Testis (tissue), 2 donors: ENCODE measurements at regions not wholly inside any gene's neighbourhood (a gene's known extent, or its start where the extent isn't known, plus 50 kb on each side); places are given as distances from the start of the nearest gene placed in this dataset.

ENCODE experiments used
- POLR2A ChIP-seq: fragments of 450-650 bp; IDR thresholded peaks from one replicate; pipeline ENCODE4 v1.6.1; 2017; ENCODE audit warnings: antibody characterized with exemption, mild to moderate bottlenecking, moderate library complexity
- TF ChIP-seq, protein P1 (sequence below), 3 experiments: fragments of 450-650 bp in 2 of 3; fragments of 200-600 bp in 1 of 3; sonication (generic) in 1 of 3; IDR thresholded peaks; one replicate each; pipeline ENCODE4 v1.5.1; 2016 to 2019; ENCODE audit warnings: antibody characterized with exemption in 3 of 3, mild to moderate bottlenecking in 2 of 3, moderate library complexity in 1 of 3

DNA sequence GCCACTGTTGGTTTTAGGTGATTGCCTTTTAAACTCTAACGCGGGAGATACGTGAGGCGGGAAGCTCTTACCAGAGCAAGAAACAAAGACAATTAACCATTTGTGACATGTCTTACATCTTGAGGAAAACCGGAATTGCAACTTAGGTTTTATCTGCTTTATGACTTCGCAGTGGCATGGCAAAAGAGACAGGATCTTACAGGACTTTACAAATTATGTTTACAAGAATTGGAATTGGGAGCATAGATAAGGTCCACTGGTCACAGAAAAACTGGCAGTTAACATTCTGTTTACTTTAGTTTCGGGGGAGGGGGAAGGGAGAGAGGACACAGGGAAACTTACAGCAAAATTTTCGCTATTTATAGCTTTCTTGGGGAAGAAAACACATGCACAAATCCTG lies 1119.6 kb downstream of the ZPLD1 start:
- TF ChIP-seq, protein P1, sequence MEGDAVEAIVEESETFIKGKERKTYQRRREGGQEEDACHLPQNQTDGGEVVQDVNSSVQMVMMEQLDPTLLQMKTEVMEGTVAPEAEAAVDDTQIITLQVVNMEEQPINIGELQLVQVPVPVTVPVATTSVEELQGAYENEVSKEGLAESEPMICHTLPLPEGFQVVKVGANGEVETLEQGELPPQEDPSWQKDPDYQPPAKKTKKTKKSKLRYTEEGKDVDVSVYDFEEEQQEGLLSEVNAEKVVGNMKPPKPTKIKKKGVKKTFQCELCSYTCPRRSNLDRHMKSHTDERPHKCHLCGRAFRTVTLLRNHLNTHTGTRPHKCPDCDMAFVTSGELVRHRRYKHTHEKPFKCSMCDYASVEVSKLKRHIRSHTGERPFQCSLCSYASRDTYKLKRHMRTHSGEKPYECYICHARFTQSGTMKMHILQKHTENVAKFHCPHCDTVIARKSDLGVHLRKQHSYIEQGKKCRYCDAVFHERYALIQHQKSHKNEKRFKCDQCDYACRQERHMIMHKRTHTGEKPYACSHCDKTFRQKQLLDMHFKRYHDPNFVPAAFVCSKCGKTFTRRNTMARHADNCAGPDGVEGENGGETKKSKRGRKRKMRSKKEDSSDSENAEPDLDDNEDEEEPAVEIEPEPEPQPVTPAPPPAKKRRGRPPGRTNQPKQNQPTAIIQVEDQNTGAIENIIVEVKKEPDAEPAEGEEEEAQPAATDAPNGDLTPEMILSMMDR (IDR thresholded peaks at IDR 0.05): no peak
- TF ChIP-seq POLR2A: no peak
